HepG2 (cell line): ENCODE measurements at regions not wholly inside any gene's neighbourhood (a gene's known extent, or its start where the extent isn't known, plus 50 kb on each side); places are given as distances from the start of the nearest gene placed in this dataset.

ENCODE experiments used
- ATAC-seq: fragments of 200-7000 bp; cut with Tn5 transposase; 3 replicates; pipeline ENCODE4 v1.9.1; 2020; ENCODE audit warnings: mild to moderate bottlenecking, moderate library complexity
- BruUV-seq: library from RNA; stranded (reverse); fragments of 400-500 nt; replicated peaks from 2 replicates; lab custom pipeline; 2021; lab: Mats Ljungman, UMichigan
- CTCF ChIA-PET: fragments of 300-600 bp; formaldehyde crosslinking; extraction: SDS; loops from one replicate; lab custom pipeline; 2021; ENCODE audit warnings: low total read pairs, inconsistent platforms, low intra/inter-chr PET ratio; lab: Yijun Ruan, JAX
- POLR2A ChIA-PET: fragments of 350-600 bp; sonication (Branson Sonifier 250); formaldehyde crosslinking; loops from one replicate; lab custom pipeline; 2020; ENCODE audit warnings: antibody characterized with exemption, inconsistent platforms; lab: Yijun Ruan, JAX
- DNase-seq: peaks from one replicate; pipeline ENCODE4 v3.0.0-alpha.2; 2015; ENCODE audit warnings: low spot score
- FAIRE-seq: peaks from 3 replicates; lab custom pipeline; 2011; peaks lifted over from hg19 to GRCh38; lab: Jason Lieb, UNC
- H2AFZ ChIP-seq: one replicate; pipeline ENCODE4 v1.6.1; 2011; ENCODE audit warnings: low read length, inconsistent platforms
- H3K27ac ChIP-seq: fragments of 300-600 bp; 3 replicates; pipeline ENCODE4 v1.8.0; 2011; ENCODE audit warnings: mixed run types, mild to moderate bottlenecking, mixed read lengths, low read length, inconsistent platforms; ENCODE audit not compliant: insufficient read depth; ENCODE audit errors: extremely low read length
- H3K27me3 ChIP-seq, 2 experiments: fragments of 200-600 bp in 1 of 2; 2 replicates in 1 of 2; 3 replicates in 1 of 2; pipeline versions ENCODE4 v1.6.0 to v1.8.0; 2011; ENCODE audit warnings: low read length in 2 of 2, mild to moderate bottlenecking in 2 of 2, moderate library complexity in 2 of 2, inconsistent platforms in 1 of 2; ENCODE audit not compliant: insufficient read depth in 2 of 2, control insufficient read depth in 1 of 2
- H3K36me3 ChIP-seq, 2 experiments: fragments of 200-600 bp in 1 of 2; replicated peaks in 1 of 2; 2 replicates in 1 of 2; 3 replicates in 1 of 2; pipeline versions ENCODE4 v1.5.1 to v1.8.0; 2011; ENCODE audit warnings: low read length in 2 of 2, inconsistent platforms in 1 of 2; ENCODE audit not compliant: insufficient read depth in 2 of 2, control insufficient read depth in 1 of 2
- H3K4me1 ChIP-seq: 2 replicates; pipeline ENCODE4 v1.5.1; 2012; ENCODE audit warnings: low read length, inconsistent platforms; ENCODE audit not compliant: insufficient read depth
- H3K4me2 ChIP-seq: 2 replicates; pipeline ENCODE4 v1.6.0; 2011; ENCODE audit warnings: low read depth, low read length, inconsistent platforms
- H3K4me3 ChIP-seq, 3 experiments: fragments of 200-600 bp in 1 of 3; sonication (generic), shearing (Covaris generic) in 1 of 3; replicated peaks in 1 of 3; 2 replicates each; pipeline ENCODE4 v1.5.1; 2011 to 2016; ENCODE audit warnings: low read length in 3 of 3, inconsistent platforms in 2 of 3, low read depth in 2 of 3, mild to moderate bottlenecking in 2 of 3, control low read depth in 1 of 3, mixed read lengths in 1 of 3; ENCODE audit not compliant: insufficient read depth in 1 of 3
- H3K79me2 ChIP-seq: one replicate; pipeline ENCODE4 v1.6.1; 2011; ENCODE audit warnings: low read length, inconsistent platforms; ENCODE audit not compliant: insufficient read depth
- H3K9ac ChIP-seq: 2 replicates; pipeline ENCODE4 v1.6.0; 2011; ENCODE audit warnings: mild to moderate bottlenecking, low read depth, low read length, inconsistent platforms; ENCODE audit not compliant: insufficient read depth
- H3K9me3 ChIP-seq: 2 replicates; pipeline ENCODE4 v1.5.1; 2012; ENCODE audit warnings: mild to moderate bottlenecking, low read length
- H4K20me1 ChIP-seq: 2 replicates; pipeline ENCODE4 v1.6.0; 2011; ENCODE audit warnings: inconsistent platforms, mild to moderate bottlenecking, low read length, moderate library complexity; ENCODE audit not compliant: insufficient read depth
- GATA4 ChIP-seq: sonication (generic); IDR thresholded peaks from 2 replicates; pipeline ENCODE4 v1.6.1; 2016; ENCODE audit warnings: antibody characterized with exemption, low read depth, borderline replicate concordance
- GFI1 ChIP-seq: sonication (generic); formaldehyde crosslinking; IDR thresholded peaks from 2 replicates; pipeline ENCODE4 v1.5.0; 2020; ENCODE audit warnings: missing genetic modification reagents, mild to moderate bottlenecking, borderline replicate concordance
- MED8 ChIP-seq: sonication (generic); formaldehyde crosslinking; IDR thresholded peaks from 2 replicates; pipeline ENCODE4 v1.8.1; 2023; ENCODE audit warnings: mild to moderate bottlenecking, missing genetic modification reagents; ENCODE audit not compliant: insufficient replicate concordance
- NR1H2 ChIP-seq: sonication (generic); formaldehyde crosslinking; IDR thresholded peaks from 2 replicates; pipeline ENCODE4 v1.8.1; 2022; ENCODE audit warnings: low read depth, missing genetic modification reagents, borderline replicate concordance
- SOX13 ChIP-seq, 3 experiments: fragments of 450-650 bp in 1 of 3; sonication (generic) in 1 of 3; formaldehyde crosslinking in 1 of 3; IDR thresholded peaks in 2 of 3; conservative IDR thresholded peaks in 1 of 3; 2 replicates each; pipeline versions ENCODE4 v1.5.0 to v1.6.1; 2016 to 2020; ENCODE audit warnings: antibody characterized with exemption in 1 of 3, mild to moderate bottlenecking in 1 of 3, missing compliant biosample characterization in 1 of 3, missing genetic modification reagents in 1 of 3, moderate library complexity in 1 of 3
- ZNF343 ChIP-seq: sonication (generic); formaldehyde crosslinking; IDR thresholded peaks from 2 replicates; pipeline ENCODE4 v1.4.0; 2020; ENCODE audit warnings: mild to moderate bottlenecking, missing genetic modification reagents
- ZNF549 ChIP-seq: sonication (generic); formaldehyde crosslinking; IDR thresholded peaks from 2 replicates; pipeline ENCODE4 v1.5.0; 2020; ENCODE audit warnings: missing genetic modification reagents
- ZNF570 ChIP-seq: sonication (generic); formaldehyde crosslinking; IDR thresholded peaks from 2 replicates; pipeline ENCODE4 v1.4.0; 2020; ENCODE audit warnings: mild to moderate bottlenecking, missing genetic modification reagents, borderline replicate concordance
- WGBS: methylation state at CpG from one replicate; pipeline ENCODE4 v1.1.6; 2017; ENCODE audit warnings: low lambda C conversion rate; 5-methylcytosine and 5-hydroxymethylcytosine counted together
- in situ Hi-C: cut with HindIII; loops from 2 replicates; pipeline ENCODE4 v1.10.0; 2017; ENCODE audit warnings: low pct_unique_long_range_greater_than_20kb; ENCODE audit not compliant: extremely low pct_ligation_motif_present
- intact Hi-C: fragments of 100-400 bp; cut with micrococcal nuclease; formaldehyde crosslinking; loops from one replicate; pipeline ENCODE4 v1.10.0; 2022; ENCODE audit not compliant: unreplicated experiment
- TF ChIP-seq, protein P1 (sequence below): sonication (generic); formaldehyde crosslinking; IDR thresholded peaks from 2 replicates; pipeline ENCODE4 v1.4.0; 2020; ENCODE audit warnings: low read depth, missing genetic modification reagents
- TF ChIP-seq, protein P2 (sequence below): sonication (generic); formaldehyde crosslinking; IDR thresholded peaks from 2 replicates; pipeline ENCODE4 v1.8.1; 2022; ENCODE audit warnings: mild to moderate bottlenecking, missing genetic modification reagents
- TF ChIP-seq, protein P3 (sequence below): IDR thresholded peaks from 2 replicates; pipeline ENCODE4 v1.6.1; 2016; ENCODE audit warnings: missing compliant biosample characterization, missing genetic modification reagents, borderline replicate concordance

DNA sequence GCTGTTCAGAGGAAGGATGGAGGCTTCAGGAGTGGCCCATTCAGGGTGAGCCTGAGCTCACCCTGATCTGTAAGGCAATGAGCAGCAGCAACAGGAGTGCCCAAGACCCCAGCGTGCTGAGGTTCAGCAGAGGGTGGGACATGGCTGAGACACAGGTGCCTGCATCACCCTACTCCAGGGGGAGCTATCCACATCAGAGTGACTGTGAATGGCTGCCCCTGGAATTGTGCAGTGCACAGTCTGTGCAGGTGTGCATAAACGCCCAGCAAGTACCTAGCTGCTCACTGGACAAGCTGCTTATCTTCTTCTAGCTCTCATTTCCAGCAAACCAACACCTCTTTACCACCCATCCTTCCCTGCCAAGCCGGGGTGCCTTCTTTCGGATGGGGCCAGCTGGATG, 140.6 kb upstream of the PRMT8 start:
- in situ Hi-C loops (no loop called here), intact Hi-C loops (no loop called here)
- H3K4me2 ChIP-seq = no peak overlapping the region
- no peaks in the 10 kb centered on the region for H3K4me1 ChIP-seq
- TF ChIP-seq MED8 (no peak), NR1H2 (CRISPR knock-in tag) (no peak), SOX13 (IDR thresholded peaks at IDR 0.05) (no peak), SOX13 (CRISPR knock-in tag; conservative IDR thresholded peaks at IDR 0.05 in 1 of 2, IDR thresholded peaks at IDR 0.05 in 1 of 2) (no peak), ZNF343 (CRISPR knock-in tag) (no peak), GFI1 (CRISPR knock-in tag) (no peak), ZNF570 (CRISPR knock-in tag) (no peak), ZNF549 (CRISPR knock-in tag) (no peak), GATA4 (no peak)
- TF ChIP-seq, protein P1, sequence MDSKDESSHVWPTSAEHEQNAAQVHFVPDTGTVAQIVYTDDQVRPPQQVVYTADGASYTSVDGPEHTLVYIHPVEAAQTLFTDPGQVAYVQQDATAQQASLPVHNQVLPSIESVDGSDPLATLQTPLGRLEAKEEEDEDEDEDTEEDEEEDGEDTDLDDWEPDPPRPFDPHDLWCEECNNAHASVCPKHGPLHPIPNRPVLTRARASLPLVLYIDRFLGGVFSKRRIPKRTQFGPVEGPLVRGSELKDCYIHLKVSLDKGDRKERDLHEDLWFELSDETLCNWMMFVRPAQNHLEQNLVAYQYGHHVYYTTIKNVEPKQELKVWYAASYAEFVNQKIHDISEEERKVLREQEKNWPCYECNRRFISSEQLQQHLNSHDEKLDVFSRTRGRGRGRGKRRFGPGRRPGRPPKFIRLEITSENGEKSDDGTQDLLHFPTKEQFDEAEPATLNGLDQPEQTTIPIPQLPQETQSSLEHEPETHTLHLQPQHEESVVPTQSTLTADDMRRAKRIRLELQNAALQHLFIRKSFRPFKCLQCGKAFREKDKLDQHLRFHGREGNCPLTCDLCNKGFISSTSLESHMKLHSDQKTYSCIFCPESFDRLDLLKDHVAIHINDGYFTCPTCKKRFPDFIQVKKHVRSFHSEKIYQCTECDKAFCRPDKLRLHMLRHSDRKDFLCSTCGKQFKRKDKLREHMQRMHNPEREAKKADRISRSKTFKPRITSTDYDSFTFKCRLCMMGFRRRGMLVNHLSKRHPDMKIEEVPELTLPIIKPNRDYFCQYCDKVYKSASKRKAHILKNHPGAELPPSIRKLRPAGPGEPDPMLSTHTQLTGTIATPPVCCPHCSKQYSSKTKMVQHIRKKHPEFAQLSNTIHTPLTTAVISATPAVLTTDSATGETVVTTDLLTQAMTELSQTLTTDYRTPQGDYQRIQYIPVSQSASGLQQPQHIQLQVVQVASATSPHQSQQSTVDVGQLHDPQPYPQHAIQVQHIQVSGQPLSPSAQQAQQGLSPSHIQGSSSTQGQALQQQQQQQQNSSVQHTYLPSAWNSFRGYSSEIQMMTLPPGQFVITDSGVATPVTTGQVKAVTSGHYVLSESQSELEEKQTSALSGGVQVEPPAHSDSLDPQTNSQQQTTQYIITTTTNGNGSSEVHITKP (CRISPR knock-in tag) = no peak
- TF ChIP-seq, protein P2, sequence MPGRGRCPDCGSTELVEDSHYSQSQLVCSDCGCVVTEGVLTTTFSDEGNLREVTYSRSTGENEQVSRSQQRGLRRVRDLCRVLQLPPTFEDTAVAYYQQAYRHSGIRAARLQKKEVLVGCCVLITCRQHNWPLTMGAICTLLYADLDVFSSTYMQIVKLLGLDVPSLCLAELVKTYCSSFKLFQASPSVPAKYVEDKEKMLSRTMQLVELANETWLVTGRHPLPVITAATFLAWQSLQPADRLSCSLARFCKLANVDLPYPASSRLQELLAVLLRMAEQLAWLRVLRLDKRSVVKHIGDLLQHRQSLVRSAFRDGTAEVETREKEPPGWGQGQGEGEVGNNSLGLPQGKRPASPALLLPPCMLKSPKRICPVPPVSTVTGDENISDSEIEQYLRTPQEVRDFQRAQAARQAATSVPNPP (CRISPR knock-in tag) = no peak
- TF ChIP-seq, protein P3, sequence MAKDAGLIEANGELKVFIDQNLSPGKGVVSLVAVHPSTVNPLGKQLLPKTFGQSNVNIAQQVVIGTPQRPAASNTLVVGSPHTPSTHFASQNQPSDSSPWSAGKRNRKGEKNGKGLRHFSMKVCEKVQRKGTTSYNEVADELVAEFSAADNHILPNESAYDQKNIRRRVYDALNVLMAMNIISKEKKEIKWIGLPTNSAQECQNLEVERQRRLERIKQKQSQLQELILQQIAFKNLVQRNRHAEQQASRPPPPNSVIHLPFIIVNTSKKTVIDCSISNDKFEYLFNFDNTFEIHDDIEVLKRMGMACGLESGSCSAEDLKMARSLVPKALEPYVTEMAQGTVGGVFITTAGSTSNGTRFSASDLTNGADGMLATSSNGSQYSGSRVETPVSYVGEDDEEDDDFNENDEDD (CRISPR knock-in tag) = no peak
- H4K20me1 ChIP-seq = no peaks in the 10 kb centered on the region
- H3K36me3 ChIP-seq = no peaks in the 10 kb centered on the region
- ChIA-PET POLR2A (no interaction called here), CTCF (no interaction called here)
- ATAC-seq = no peak
- H3K27me3 ChIP-seq = peaks cover 3 to 55% of the 10 kb centered on the region in 2 experiments; a peak in 3 of 5 replicates
- DNase-seq = no peak
- no peaks in the 10 kb centered on the region for H3K79me2 ChIP-seq
- FAIRE-seq = no peak
- no peaks in the 10 kb centered on the region for H3K9me3 ChIP-seq
- 0% methylated on average over 3 of the region's 4 CpGs for WGBS
- no peak overlapping the region for H2AFZ ChIP-seq
- H3K9ac ChIP-seq = no peak overlapping the region
- H3K27ac ChIP-seq = no peak overlapping the region
- no peak overlapping the region for H3K4me3 ChIP-seq
- BruUV-seq = no TSS peak
